ENCODE measurements at regions not wholly inside any gene's neighbourhood (a gene's known extent, or its start where the extent isn't known, plus 50 kb on each side); places are given as distances from the start of the nearest gene placed in this dataset.
A peak's percentile ranks its signal among the peaks of the same experiment; 100 is the strongest.

DNA sequence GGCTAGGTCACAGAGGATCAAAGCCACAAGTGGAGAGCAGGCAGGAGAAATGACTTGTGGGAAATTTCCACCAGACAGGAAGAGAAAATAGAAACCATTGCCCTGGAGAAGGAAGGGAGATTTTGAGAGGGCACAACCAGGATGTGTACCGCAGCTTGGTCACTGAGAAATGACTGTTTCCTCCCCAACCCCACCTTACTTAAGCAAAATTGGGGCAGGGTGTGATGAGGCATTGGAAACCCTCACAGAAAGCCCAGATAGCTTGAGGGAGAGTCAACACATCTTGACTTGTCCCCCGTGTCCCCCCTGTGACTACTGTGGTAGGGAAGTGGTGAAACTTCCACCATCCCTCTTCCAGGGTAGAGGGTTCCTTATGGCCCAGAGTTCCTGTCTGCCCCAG is 113.5 kb upstream of the FAM20A start:
- in situ Hi-C loops (cut with HindIII; ENCODE audit: low sequenced_read_pairs) = no loop called here
- no peak for DNase-seq (ENCODE audit: low read depth, low spot score)
- TF ChIP-seq, protein P1, sequence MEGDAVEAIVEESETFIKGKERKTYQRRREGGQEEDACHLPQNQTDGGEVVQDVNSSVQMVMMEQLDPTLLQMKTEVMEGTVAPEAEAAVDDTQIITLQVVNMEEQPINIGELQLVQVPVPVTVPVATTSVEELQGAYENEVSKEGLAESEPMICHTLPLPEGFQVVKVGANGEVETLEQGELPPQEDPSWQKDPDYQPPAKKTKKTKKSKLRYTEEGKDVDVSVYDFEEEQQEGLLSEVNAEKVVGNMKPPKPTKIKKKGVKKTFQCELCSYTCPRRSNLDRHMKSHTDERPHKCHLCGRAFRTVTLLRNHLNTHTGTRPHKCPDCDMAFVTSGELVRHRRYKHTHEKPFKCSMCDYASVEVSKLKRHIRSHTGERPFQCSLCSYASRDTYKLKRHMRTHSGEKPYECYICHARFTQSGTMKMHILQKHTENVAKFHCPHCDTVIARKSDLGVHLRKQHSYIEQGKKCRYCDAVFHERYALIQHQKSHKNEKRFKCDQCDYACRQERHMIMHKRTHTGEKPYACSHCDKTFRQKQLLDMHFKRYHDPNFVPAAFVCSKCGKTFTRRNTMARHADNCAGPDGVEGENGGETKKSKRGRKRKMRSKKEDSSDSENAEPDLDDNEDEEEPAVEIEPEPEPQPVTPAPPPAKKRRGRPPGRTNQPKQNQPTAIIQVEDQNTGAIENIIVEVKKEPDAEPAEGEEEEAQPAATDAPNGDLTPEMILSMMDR (IDR thresholded peaks at IDR 0.05; ENCODE audit: low read depth, low read length) = no peak
- no peak overlapping the region for H3K4me3 ChIP-seq (ENCODE audit: low read depth, low read length)

DNA sequence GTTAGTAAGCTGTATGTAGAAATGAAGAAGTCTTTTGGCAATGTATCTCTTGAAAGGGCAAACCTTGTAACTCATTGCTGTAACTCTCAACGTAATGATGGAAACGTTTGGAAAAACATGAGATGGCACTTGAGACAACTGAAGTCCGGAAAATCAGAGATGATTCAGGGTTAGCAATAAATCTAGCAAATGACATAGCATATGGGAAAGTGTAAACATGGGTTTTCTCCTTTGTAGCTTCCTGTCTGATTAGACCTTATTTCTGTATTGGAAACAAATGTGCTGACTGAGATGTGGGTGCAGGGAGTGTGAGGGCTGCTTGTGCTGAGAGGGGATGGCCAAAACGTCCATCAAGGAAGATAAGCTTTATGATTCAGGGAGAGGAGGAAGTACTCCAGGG is 110.7 kb upstream of the FAM20A start:
- no peak for DNase-seq (ENCODE audit: low read depth, low spot score)
- no peak overlapping the region for H3K4me3 ChIP-seq (ENCODE audit: low read depth, low read length)
- in situ Hi-C loops (cut with HindIII; ENCODE audit: low sequenced_read_pairs) = no loop called here
- TF ChIP-seq, protein P1 (IDR thresholded peaks at IDR 0.05; ENCODE audit: low read depth, low read length) = no peak

- no peak overlapping the region for H3K4me3 ChIP-seq (ENCODE audit: low read depth, low read length)
- in situ Hi-C loops (cut with HindIII; ENCODE audit: low sequenced_read_pairs) = no loop called here
- TF ChIP-seq, protein P1 (IDR thresholded peaks at IDR 0.05; ENCODE audit: low read depth, low read length) = no peak
- no peak for DNase-seq (ENCODE audit: low read depth, low spot score)
Measured at GRCh38 chr17:68710976-68711375, 109.8 kb upstream of the FAM20A start.

- in situ Hi-C loops (cut with HindIII; ENCODE audit: low sequenced_read_pairs) = no loop called here
- H3K4me3 ChIP-seq (ENCODE audit: low read depth, low read length) = no peak overlapping the region
- peak; percentile 67 for DNase-seq (ENCODE audit: low read depth, low spot score)
- TF ChIP-seq, protein P1 (IDR thresholded peaks at IDR 0.05; ENCODE audit: low read depth, low read length) = no peak
Measured at GRCh38 chr17:68710035-68710780, 109.0 kb upstream of the FAM20A start.

DNA sequence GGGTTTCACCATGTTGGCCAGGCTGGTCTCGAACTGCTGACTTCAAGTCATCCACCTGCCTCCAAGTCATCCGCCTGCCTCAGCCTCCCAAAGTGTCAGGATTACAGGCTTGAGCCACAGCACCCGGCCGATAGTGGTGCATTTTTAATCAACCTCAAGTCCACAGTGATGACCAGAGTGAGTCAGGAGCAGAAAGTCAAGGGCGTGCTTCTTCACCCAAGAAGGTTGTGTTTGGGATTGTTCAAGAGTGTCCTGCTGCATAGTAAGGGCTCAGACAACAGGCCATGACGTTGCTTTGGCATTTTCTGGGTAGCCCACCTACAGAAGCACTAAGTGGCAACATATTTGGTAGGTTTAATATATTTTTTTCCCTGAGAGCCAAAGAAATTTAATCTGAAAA is 108.3 kb upstream of the FAM20A start:
- TF ChIP-seq, protein P1 (IDR thresholded peaks at IDR 0.05; ENCODE audit: low read depth, low read length) = no peak
- no peak for DNase-seq (ENCODE audit: low read depth, low spot score)
- in situ Hi-C loops (cut with HindIII; ENCODE audit: low sequenced_read_pairs) = no loop called here
- H3K4me3 ChIP-seq (ENCODE audit: low read depth, low read length) = no peak overlapping the region

- in situ Hi-C loops (cut with HindIII; ENCODE audit: low sequenced_read_pairs) = no loop called here
- no peak overlapping the region for H3K4me3 ChIP-seq (ENCODE audit: low read depth, low read length)
- TF ChIP-seq, protein P1 (IDR thresholded peaks at IDR 0.05; ENCODE audit: low read depth, low read length) = no peak
- peak; percentile 17 for DNase-seq (ENCODE audit: low read depth, low spot score)
Measured at GRCh38 chr17:68707031-68707430, 105.9 kb upstream of the FAM20A start.
